ENCODE measurements at regions not wholly inside any gene's neighbourhood (a gene's known extent, or its start where the extent isn't known, plus 50 kb on each side); places are given as distances from the start of the nearest gene placed in this dataset.

DNA sequence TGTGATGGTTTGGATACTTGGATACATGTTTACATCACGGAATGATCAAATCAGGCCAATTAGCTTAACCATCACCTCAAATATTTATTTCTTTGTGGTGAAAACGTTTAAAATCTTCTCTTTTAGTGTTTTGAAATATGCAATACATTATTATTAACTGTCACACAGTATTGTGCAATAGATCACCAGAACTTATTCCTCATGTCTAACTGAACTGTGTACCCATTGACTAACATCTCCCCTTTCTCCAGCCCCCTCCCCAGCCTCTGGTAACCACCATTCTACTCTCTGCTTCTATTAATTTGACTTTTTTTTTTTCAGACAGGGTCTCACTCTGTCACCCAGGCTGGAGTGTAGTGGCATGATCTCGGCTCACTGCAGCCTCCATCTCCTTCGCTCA lies 471.9 kb downstream of the BCOR start:
- Histone ChIP-seq H3K4me3 (no peak overlapping the region), H3K36me3 (replicated peaks in 1 of 2; ENCODE audit: insufficient read depth in 1 of 2, low read depth in 2 of 2) (no peaks in the 10 kb centered on the region), H3K4me1 (no peaks in the 10 kb centered on the region), H3K27me3 (no peaks in the 10 kb centered on the region), H3K9me3 (no peaks in the 10 kb centered on the region), H3K27ac (no peak overlapping the region)
- ATAC-seq = no peak
- 71 to 85% methylated on average over 3 to 4 of the region's 4 CpGs for WGBS, 2 donors
- no peak for DNase-seq
- intact Hi-C loops (cut with DNase I) = no loop called here
- TF ChIP-seq, protein P1, sequence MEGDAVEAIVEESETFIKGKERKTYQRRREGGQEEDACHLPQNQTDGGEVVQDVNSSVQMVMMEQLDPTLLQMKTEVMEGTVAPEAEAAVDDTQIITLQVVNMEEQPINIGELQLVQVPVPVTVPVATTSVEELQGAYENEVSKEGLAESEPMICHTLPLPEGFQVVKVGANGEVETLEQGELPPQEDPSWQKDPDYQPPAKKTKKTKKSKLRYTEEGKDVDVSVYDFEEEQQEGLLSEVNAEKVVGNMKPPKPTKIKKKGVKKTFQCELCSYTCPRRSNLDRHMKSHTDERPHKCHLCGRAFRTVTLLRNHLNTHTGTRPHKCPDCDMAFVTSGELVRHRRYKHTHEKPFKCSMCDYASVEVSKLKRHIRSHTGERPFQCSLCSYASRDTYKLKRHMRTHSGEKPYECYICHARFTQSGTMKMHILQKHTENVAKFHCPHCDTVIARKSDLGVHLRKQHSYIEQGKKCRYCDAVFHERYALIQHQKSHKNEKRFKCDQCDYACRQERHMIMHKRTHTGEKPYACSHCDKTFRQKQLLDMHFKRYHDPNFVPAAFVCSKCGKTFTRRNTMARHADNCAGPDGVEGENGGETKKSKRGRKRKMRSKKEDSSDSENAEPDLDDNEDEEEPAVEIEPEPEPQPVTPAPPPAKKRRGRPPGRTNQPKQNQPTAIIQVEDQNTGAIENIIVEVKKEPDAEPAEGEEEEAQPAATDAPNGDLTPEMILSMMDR (IDR thresholded peaks at IDR 0.05) = no peak

DNA sequence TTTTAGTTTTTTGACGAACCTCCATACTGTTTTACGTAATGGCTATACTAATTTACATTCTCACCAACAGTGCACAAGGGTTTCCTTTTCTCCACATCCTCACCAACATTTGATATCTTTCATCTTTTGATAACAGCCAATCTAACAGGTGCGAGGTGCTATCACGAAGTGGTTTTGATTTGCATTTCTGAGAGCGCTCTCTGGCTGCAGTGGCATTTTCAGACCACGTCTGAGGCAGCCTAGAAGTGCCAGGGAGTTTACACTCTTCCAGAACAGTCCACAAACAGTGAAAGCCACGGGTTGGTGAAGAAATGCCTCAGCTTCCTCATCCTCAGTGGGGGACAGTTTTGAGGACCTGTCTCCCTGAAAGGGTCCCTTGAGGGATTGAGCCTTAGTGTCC lies 471.0 kb downstream of the BCOR start:
- no peak for ATAC-seq
- TF ChIP-seq, protein P1 (IDR thresholded peaks at IDR 0.05) = no peak
- TF ChIP-seq POLR2A (IDR thresholded peaks at IDR 0.05) = no peak

DNA sequence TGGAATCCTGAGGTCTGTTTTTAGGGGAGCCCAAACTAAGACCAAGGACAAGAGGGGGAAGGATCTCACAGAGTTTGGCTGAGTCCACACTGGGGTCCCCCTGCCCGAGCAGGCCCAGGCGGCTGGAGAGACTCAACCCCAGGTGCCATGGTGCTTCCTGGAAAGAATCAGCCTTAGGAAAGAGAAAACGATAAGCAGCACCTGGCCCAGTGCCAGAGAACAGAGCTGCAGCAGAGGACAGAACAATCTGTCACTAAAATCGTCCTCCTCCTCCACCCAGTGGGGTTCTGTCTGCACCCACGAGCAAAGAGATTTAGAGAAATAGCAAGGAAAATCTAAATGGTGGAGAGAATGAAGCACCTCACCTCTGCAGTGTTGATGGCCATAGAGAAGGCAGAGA lies 470.5 kb downstream of the BCOR start:
- no peak for TF ChIP-seq POLR2A (IDR thresholded peaks at IDR 0.05)
- TF ChIP-seq, protein P1 (IDR thresholded peaks at IDR 0.05) = no peak
- Histone ChIP-seq H3K4me1 (no peaks in the 10 kb centered on the region), H3K27me3 (no peaks in the 10 kb centered on the region), H3K27ac (no peak overlapping the region), H3K4me3 (no peak overlapping the region), H3K36me3 (replicated peaks in 1 of 2; ENCODE audit: insufficient read depth in 1 of 2, low read depth in 2 of 2) (no peaks in the 10 kb centered on the region), H3K9me3 (no peaks in the 10 kb centered on the region)
- intact Hi-C loops (cut with DNase I) = no loop called here
- 9 to 10% methylated on average over 3 of the region's 5 CpGs for WGBS, 2 donors
- ATAC-seq (no peak), DNase-seq (peak in 2 of 4 donors; percentile 20 to 22)

More for the DNA sequence above, 471.0 kb downstream of the BCOR start:
- intact Hi-C loops (cut with DNase I) = no loop called here
- H3K4me3 ChIP-seq = no peak overlapping the region
- H3K9me3 ChIP-seq = no peaks in the 10 kb centered on the region
- no peaks in the 10 kb centered on the region for H3K36me3 ChIP-seq (replicated peaks in 1 of 2; ENCODE audit: insufficient read depth in 1 of 2, low read depth in 2 of 2)
- DNase-seq = no peak
- no peaks in the 10 kb centered on the region for H3K4me1 ChIP-seq
- H3K27ac ChIP-seq = no peak overlapping the region
- H3K27me3 ChIP-seq = no peaks in the 10 kb centered on the region
- 48 to 69% methylated on average over 6 to 7 of the region's 7 CpGs for WGBS, 2 donors

DNA sequence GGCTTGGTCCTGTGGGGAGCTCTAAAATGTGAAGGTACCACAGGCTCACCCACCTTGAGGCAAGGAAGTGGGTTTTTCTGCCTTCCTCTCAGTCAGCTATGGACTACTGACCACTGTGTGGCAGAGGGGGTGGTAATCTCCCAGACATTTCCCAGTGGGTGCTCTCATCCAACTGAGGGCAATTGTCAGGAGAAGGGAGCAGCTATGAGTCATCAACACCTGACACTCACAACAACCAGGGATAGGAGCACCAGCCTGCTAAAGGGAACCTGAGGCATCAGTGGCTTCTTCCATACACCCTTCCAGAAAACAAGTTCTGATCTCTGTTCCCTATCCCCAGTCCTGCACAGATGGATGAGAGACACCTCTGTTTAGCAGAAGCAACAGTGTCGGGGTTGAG lies 468.8 kb downstream of the BCOR start:
- no peaks in the 10 kb centered on the region for H3K27me3 ChIP-seq
- H3K4me1 ChIP-seq = no peaks in the 10 kb centered on the region
- no peak for DNase-seq
- intact Hi-C loops (cut with DNase I) = no loop called here
- no peak for ATAC-seq
- H3K36me3 ChIP-seq (replicated peaks in 1 of 2; ENCODE audit: insufficient read depth in 1 of 2, low read depth in 2 of 2) = no peaks in the 10 kb centered on the region
- no peak overlapping the region for H3K27ac ChIP-seq
- no peak for TF ChIP-seq POLR2A (IDR thresholded peaks at IDR 0.05)
- TF ChIP-seq, protein P1 (IDR thresholded peaks at IDR 0.05) = no peak
- no peak overlapping the region for H3K4me3 ChIP-seq
- 100% methylated on average over 1 of the region's 1 CpG for WGBS, 2 donors
- no peaks in the 10 kb centered on the region for H3K9me3 ChIP-seq

DNA sequence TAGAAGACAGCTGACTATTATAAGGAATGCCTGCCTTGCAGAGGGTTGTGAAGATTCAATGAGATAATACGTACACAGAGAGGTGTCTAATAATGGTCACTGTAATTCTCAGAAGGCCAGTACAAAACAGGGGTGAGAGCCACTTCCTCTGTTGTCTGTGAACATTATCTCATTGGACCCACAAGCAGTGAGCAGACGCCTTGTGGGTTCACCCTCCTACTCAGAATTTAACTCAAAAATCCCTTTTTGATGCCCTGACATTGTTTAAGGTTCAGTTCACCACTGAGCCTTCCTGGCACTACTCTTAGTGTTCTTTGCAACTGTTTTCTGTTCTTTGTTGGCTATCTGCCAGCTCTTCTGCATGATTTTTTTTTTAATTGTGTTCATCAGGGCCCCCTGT lies 467.4 kb downstream of the BCOR start:
- TF ChIP-seq, protein P1 (IDR thresholded peaks at IDR 0.05) = no peak
- no peak for TF ChIP-seq POLR2A (IDR thresholded peaks at IDR 0.05)
- H3K27ac ChIP-seq = no peak overlapping the region
- no peaks in the 10 kb centered on the region for H3K9me3 ChIP-seq
- 75 to 85% methylated on average over 2 of the region's 2 CpGs for WGBS, 2 donors
- H3K4me1 ChIP-seq = no peaks in the 10 kb centered on the region
- no peak for DNase-seq
- ATAC-seq = no peak
- H3K36me3 ChIP-seq (replicated peaks in 1 of 2; ENCODE audit: insufficient read depth in 1 of 2, low read depth in 2 of 2) = no peaks in the 10 kb centered on the region
- intact Hi-C loops (cut with DNase I) = no loop called here
- H3K27me3 ChIP-seq = no peaks in the 10 kb centered on the region
- no peak overlapping the region for H3K4me3 ChIP-seq

Measured in body of pancreas (tissue), 4 donors.